Chondrocyte (in vitro differentiated cells): ENCODE measurements at regions not wholly inside any gene's neighbourhood (a gene's known extent, or its start where the extent isn't known, plus 50 kb on each side); places are given as distances from the start of the nearest gene placed in this dataset.

Experiments used
- DNase-seq: peaks from one replicate; pipeline ENCODE4 v3.0.0; 2021; ENCODE audit warnings: mixed read lengths, low spot score
- H3K27ac Mint-ChIP-seq: one replicate; pipeline ENCODE4 v1.8.0; 2021; ENCODE audit warnings: mild to moderate bottlenecking, moderate library complexity, mixed read lengths; ENCODE audit not compliant: unreplicated experiment
- H3K27me3 Mint-ChIP-seq: 2 replicates; pipeline ENCODE4 v1.8.0; 2021; ENCODE audit warnings: low read depth, mixed read lengths
- H3K36me3 Mint-ChIP-seq: 2 replicates; pipeline ENCODE4 v1.8.0; 2021; ENCODE audit warnings: low read depth, mixed read lengths
- H3K4me1 Mint-ChIP-seq: 2 replicates; pipeline ENCODE4 v1.8.0; 2021; ENCODE audit warnings: low read depth, mild to moderate bottlenecking, mixed read lengths
- H3K4me3 Mint-ChIP-seq: one replicate; pipeline ENCODE4 v1.8.0; 2021; ENCODE audit warnings: mild to moderate bottlenecking, moderate library complexity, mixed read lengths; ENCODE audit not compliant: unreplicated experiment
- H3K9me3 Mint-ChIP-seq: 2 replicates; pipeline ENCODE4 v1.8.0; 2021; ENCODE audit warnings: low read depth, mixed read lengths
- CTCF ChIP-seq: fragments of 200-600 bp; sonication (generic); IDR thresholded peaks from 2 replicates; pipeline ENCODE4 v1.5.0; 2021; ENCODE audit warnings: antibody characterized with exemption, mild to moderate bottlenecking, moderate library complexity

- no peak for TF ChIP-seq CTCF
- peaks cover 2% of the 10 kb centered on the region for H3K27me3 Mint-ChIP-seq
- H3K9me3 Mint-ChIP-seq, result peaks cover 7% of the 10 kb centered on the region
- DNase-seq, result no peak
- peaks cover 7% of the 10 kb centered on the region for H3K36me3 Mint-ChIP-seq
- H3K4me3 Mint-ChIP-seq, result no peak overlapping the region
- H3K4me1 Mint-ChIP-seq, result peaks cover 7% of the 10 kb centered on the region
- H3K27ac Mint-ChIP-seq, result peak overlapping the region; percentile 1
These were observed 79.7 kb downstream of the RRM2 start for GRCh38 chr2:10202131-10202665.

- Mint-ChIP-seq H3K4me3 (no peak overlapping the region), H3K27ac (no peak overlapping the region), H3K9me3 (peaks cover 7% of the 10 kb centered on the region), H3K36me3 (peaks cover 7% of the 10 kb centered on the region), H3K27me3 (peaks cover 6% of the 10 kb centered on the region), H3K4me1 (peaks cover 7% of the 10 kb centered on the region)
- DNase-seq, result peak; percentile 68
- no peak for TF ChIP-seq CTCF
These were observed 82.0 kb downstream of the RRM2 start for GRCh38 chr2:10204326-10205161.

DNA sequence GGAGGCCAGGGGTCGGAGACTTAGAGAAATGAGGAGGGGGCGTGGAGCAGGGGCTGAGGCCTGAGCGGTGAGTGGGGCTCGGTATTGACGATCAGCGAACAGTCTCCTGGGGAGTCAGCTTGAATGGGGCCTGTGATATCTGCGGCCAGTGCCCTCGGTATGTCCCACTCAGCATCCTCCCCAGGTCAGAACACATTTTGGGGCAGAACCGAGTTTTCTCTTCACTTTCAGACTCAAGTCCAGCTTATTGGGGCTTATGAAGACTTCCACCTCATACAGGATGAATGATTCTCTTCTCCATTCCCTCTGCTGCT is 82.6 kb downstream of the RRM2 start:
- Mint-ChIP-seq H3K4me1 (peaks cover 7% of the 10 kb centered on the region), H3K27me3 (peaks cover 6% of the 10 kb centered on the region), H3K4me3 (no peak overlapping the region), H3K9me3 (peaks cover 7% of the 10 kb centered on the region), H3K27ac (no peak overlapping the region), H3K36me3 (peaks cover 7% of the 10 kb centered on the region)
- DNase-seq, result peak; percentile 40
- TF ChIP-seq CTCF, result no peak

DNA sequence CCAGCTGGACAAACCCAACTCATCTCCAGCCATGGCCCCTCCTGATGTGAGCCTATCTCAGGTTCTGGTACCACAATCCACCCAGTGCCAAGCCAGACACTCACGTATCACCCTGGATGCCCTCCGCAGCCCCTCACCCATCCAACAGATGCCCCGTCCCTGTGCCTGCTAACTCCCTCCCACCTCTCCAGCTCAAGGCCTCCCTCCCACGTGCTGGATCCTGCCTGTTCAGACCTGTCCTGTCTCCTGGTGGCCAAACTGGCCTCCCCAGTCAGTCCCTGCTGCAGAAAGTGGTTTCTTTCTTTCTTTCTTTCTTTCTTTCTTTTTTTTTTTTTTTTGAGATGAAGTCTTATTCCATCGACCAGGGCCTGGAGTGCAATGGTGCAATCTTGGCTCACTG is 86.2 kb downstream of the RRM2 start:
- H3K4me1 Mint-ChIP-seq, result no peaks in the 10 kb centered on the region
- H3K9me3 Mint-ChIP-seq, result no peaks in the 10 kb centered on the region
- no peak overlapping the region for H3K27ac Mint-ChIP-seq
- no peak overlapping the region for H3K4me3 Mint-ChIP-seq
- H3K36me3 Mint-ChIP-seq, result peaks cover 2% of the 10 kb centered on the region
- DNase-seq, result peak; percentile 81
- H3K27me3 Mint-ChIP-seq, result peaks cover 6% of the 10 kb centered on the region
- no peak for TF ChIP-seq CTCF

DNA sequence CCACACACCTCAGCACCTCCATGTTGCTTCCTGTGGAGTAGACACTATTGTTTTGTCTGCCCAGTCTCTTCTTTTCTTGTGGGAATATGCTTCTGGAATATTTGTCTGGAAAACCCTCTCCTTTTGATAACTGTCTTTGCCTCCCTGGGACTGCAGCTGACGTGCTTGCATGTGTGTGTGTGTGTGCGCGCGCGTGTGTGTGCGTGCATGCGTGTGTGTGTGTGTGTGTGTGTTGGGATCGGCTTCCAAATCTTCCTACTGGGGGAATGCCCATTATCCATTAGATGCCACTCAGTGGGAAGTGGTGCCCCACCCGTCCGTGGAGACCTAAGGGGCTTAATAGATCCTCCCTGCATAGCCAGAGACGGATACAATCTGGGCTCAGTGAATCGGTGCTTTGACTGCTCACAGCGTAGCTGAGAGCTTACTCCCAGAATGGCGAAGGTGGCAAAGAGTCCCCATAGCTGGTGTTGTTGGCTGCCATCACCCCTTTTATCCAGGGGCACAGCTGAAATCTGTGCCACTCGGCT is 86.9 kb downstream of the RRM2 start:
- DNase-seq, result peak; percentile 41
- H3K4me1 Mint-ChIP-seq, result no peaks in the 10 kb centered on the region
- H3K9me3 Mint-ChIP-seq, result no peaks in the 10 kb centered on the region
- H3K4me3 Mint-ChIP-seq, result no peak overlapping the region
- H3K27ac Mint-ChIP-seq, result no peak overlapping the region
- no peak for TF ChIP-seq CTCF
- H3K27me3 Mint-ChIP-seq, result peaks cover 6% of the 10 kb centered on the region
- peaks cover 2% of the 10 kb centered on the region for H3K36me3 Mint-ChIP-seq
